ENCODE measurements at regions not wholly inside any gene's neighbourhood (a gene's known extent, or its start where the extent isn't known, plus 50 kb on each side); places are given as distances from the start of the nearest gene placed in this dataset.

GRCh38 chr6:170199716-170200115 is 91.2 kb downstream of the DLL1 start:
- no peak for TF ChIP-seq EP300 (IDR thresholded peaks at IDR 0.05)
- TF ChIP-seq POLR2AphosphoS5 (IDR thresholded peaks at IDR 0.05) = no peak
- TF ChIP-seq CTCF (IDR thresholded peaks at IDR 0.05) = no peak
- TF ChIP-seq POLR2A (IDR thresholded peaks at IDR 0.05) = no peak

Data from upper lobe of left lung (tissue), 4 donors.